HK-2 (cell line): ENCODE measurements at regions not wholly inside any gene's neighbourhood (a gene's known extent, or its start where the extent isn't known, plus 50 kb on each side); places are given as distances from the start of the nearest gene placed in this dataset.
A peak's percentile ranks its signal among the peaks of the same experiment; 100 is the strongest.

Source experiments
- DNase-seq: peaks from one replicate; pipeline ENCODE4 v3.0.0-alpha.2; 2018; ENCODE audit not compliant: unreplicated experiment

DNA sequence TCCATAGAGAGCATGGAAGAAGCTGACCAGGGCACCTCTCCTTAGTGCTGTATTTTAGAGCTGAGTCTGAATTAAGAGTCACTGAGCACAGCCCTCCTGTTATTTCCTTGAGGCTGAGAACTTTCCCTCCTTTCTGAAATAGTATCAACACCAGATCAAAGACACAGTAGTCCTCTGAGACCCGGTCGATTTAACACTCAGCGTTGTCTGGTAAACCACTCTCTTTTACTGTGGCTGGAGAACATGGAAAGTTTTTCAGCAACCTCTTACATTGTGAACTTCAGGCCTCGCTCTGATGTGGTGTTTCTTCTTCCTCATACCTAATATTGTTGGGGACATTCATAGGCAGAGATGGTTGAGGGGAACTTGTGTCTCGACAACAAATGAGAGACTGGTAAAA lies 202.0 kb upstream of the MTPN start:
- DNase-seq, result no peak

GRCh38 chr7:136174477-136175125 lies 197.4 kb upstream of the MTPN start:
- no peak for DNase-seq

- DNase-seq, result no peak
Measured at GRCh38 chr7:136173874-136174273, 196.7 kb upstream of the MTPN start.

GRCh38 chr7:136171233-136171632 lies 194.1 kb upstream of the MTPN start:
- DNase-seq, result no peak

- DNase-seq, result no peak
Measured at GRCh38 chr7:136168821-136169220, 191.7 kb upstream of the MTPN start.

GRCh38 chr7:136167991-136168390 lies 190.8 kb upstream of the MTPN start:
- DNase-seq, result no peak

GRCh38 chr7:136166521-136166920 lies 189.4 kb upstream of the MTPN start:
- no peak for DNase-seq

DNA sequence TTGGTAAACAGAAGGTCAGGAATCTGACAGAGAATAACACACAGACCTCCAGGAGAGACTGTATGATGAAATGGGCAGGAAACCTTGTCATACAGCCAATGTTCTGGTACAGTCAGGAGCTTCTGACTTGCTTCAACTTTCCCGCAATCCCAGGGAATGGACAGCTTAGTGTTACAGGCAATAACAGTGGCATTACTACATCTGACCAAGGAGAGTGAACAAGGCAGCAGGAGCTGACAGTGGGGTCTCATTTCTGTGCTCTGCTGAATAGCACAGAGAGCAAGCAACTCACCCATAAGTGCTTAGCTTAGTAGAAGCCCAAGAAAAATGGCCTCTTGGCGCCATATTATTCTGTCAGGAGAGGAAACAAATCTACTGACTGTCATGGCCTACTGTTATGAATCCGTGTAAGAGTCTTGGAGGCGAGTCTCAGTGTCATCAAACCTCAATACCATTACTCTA lies 186.2 kb upstream of the MTPN start:
- DNase-seq, result no peak

DNA sequence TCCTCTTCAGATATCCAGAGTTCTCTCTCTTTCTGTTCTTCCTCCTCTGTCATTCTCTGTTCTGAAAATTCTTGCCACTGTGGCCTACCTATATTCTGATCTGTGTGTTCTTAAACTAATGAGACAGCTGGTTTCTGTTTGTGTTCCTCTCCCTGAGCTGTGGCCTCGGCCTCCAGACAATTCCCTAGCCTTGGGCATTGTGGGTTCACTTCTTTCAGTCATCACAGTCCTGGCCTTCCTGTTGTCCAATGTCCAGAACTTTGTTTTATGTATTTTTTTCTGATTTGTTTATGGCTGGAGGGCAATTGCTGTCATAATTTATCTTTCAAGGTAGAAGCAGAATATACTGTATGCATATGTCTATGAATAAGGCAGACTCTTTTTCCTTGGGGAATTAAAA lies 173.2 kb upstream of the MTPN start:
- no peak for DNase-seq

- no peak for DNase-seq
Measured at GRCh38 chr7:136148920-136149319, 171.8 kb upstream of the MTPN start.

DNA sequence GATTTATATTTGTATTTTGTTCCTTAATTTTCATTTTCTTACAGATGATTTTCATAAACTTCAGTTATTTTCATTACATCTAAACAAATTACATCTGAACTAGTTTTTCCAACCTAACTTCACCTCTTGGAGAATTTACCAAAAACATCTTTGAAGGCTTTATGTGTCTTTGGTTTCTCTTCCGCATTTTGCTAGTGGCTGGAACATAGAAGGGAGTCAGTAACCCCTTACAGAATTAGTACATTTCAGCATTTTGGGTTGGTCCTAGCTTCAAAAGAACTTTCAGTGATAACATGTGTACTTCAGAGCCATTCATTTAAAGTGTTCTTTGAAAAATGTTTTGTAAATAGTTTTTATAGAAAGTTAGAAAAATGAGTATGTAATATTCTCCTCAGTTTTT lies 169.8 kb upstream of the MTPN start:
- DNase-seq, result no peak

DNA sequence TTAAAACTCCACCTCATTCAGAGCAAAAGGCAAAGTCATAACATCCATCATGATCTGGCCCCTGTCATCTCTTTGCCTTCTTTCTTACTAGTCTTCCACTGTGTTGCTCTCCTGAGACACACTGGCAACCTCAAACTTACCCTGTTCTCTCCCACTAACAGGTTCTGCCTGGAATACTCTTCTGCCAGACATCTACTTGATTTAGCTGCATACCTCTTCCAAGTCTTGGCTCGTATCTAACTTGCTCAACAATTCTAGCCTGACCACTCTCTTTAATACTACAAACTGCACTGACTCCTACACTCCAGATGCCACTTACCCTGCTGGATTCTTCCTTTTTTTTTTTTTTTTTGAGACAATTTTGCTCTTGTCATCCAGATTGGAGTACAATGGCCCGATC lies 167.0 kb upstream of the MTPN start:
- no peak for DNase-seq

- DNase-seq, result no peak
Measured at GRCh38 chr7:136143271-136143670, 166.1 kb upstream of the MTPN start.

DNA sequence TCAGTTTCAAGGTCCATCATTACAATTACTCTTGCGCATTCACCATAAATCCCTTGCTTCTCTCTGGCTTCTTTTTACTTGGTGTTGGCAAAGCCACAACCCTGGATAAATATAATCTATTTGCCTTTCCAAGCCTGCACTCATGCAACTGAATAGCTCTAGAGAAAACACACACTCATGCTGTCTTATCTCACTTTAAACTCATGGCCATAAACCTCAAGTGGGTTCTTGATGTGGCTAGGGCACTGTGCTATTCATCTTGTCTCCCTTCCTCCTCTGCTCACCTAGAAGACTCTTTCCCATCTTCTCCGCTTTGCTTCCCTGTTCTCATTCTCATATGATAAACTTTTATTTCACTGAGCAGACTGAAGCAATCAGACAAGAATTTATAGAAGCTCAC lies 165.4 kb upstream of the MTPN start:
- no peak for DNase-seq

GRCh38 chr7:136140469-136140868 lies 163.3 kb upstream of the MTPN start:
- DNase-seq, result no peak

DNA sequence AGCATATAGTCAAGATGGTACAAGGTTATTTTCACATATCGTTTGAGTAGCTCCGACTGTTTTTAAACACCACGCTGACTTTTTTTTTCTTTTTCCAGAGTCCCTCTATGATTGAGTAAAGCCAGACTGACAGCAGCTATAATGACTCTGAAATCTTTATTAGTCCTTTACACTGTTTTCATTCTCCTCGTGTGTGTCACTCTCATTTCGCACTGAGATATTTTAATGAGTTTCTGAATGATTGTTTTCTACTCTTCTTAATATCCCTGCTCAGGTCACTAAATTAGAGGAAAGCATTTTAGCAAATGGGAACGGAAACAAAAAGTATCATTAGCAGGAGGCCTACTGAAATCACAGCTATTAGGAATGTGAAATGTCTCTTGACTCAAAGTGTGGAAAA lies 162.3 kb upstream of the MTPN start:
- no peak for DNase-seq

GRCh38 chr7:136138991-136139390 lies 161.8 kb upstream of the MTPN start:
- DNase-seq, result no peak

DNA sequence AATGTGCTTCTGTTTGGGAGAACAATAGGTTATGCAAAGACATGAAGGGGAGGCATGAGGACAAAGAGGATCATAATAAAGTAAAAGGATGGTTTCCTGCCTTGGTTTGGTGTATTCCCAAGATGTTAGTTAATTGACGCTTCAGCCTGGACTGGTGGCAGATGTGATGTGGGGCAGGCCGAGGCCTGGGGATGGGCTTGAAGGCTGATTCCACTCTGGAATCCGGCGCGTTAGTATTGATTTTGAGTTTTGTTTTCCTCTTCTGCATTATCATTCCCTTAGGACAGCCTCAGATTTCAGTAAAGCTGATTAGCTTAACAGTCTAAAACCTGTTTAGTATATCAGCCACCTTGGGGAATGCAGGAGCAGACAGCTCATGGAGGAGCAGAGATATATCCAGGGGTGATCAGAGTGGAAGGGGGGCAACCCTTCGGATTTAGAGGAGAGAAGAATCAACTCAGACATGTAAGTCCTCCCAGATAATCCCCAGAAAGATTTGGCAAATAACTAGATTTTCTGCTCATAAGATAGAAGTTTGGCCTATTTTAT lies 159.8 kb upstream of the MTPN start:
- no peak for DNase-seq

- DNase-seq, result peak; percentile 23
Measured at GRCh38 chr7:136134503-136134902, 157.3 kb upstream of the MTPN start.

- no peak for DNase-seq
Measured at GRCh38 chr7:136133551-136133950, 156.4 kb upstream of the MTPN start.

DNA sequence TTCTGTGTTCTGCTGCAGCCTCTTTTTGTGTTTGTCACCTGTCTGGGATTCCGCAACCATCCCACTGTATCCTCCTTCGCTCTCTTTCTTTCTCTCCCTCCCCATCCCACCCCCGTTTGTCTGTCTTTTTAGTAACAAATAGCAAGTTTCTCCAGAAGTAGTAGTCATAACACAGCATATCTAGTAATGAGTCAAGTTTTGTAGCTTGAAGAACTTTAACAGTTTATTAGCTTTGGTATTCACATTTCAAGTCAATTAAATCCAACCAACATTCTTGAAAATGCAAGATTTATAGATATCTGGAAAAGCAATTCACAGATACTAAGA lies 154.1 kb upstream of the MTPN start:
- no peak for DNase-seq

DNA sequence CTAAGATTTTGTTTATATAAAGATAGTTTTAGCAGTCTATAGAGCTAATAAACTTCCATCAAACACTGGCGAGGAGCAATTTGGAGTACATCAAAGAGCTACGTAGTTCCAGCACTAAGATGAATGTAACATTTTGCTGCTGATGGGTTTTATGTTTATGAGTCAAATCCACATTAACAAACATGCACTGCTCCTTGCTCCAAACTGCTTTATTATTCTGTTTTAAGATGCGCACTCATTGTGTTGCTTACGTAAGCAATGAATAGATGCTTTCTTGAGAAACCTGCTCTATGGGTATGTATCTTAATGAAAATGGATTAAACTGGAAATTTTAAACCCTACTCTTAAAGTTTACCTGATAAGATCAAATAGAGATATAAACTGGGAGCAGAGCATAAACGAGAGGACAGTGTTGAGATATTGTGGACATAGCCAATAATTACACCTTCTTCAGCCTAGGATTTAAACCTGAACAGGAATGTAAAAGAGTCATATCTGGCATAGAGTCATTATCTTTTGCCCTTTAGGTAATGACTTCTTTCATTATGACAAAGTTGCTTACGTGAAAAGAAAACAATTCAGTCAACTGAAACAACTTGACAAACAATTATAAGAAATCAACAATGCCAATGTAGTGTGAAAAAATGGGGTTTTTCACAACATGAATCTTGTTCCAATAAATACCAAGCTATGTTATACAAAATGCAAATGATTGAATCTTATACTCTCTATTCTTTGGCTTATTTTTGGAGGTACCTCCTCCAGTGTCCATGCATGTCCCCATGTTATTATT lies 153.5 kb upstream of the MTPN start:
- no peak for DNase-seq

DNA sequence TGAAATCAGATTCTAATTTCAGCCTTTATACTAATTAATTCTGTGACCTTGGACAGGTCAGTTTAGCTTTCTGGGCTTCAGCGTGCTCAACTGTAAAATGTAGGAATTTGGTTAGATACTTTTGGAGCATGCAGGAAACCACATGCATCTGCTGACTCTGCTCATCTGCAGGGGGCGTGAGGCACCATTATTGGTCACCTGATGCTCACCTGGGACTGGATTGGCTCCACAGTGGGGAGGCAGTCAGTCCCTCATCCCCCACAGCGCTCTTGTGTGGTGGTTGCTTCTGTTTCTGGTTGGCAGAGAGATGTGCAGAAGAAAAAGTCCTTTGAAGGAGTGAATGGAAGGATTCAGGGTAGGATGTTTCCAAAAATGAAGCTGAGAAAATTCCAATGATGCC lies 150.9 kb upstream of the MTPN start:
- no peak for DNase-seq
